Neural cell (in vitro differentiated cells): ENCODE measurements at regions not wholly inside any gene's neighbourhood (a gene's known extent, or its start where the extent isn't known, plus 50 kb on each side); places are given as distances from the start of the nearest gene placed in this dataset.

Experiments used
- CTCF ChIP-seq: fragments of 450-650 bp; IDR thresholded peaks from 2 replicates; pipeline ENCODE4 v1.5.1; 2014; ENCODE audit warnings: antibody characterized with exemption, mild to moderate bottlenecking, moderate library complexity; ENCODE audit not compliant: poor library complexity, severe bottlenecking
- EP300 ChIP-seq: fragments of 450-650 bp; conservative IDR thresholded peaks from 2 replicates; pipeline ENCODE4 v1.6.1; 2014; ENCODE audit warnings: antibody characterized with exemption, mild to moderate bottlenecking, moderate library complexity; ENCODE audit not compliant: poor library complexity, severe bottlenecking
- RAD21 ChIP-seq: fragments of 450-650 bp; conservative IDR thresholded peaks from 2 replicates; pipeline ENCODE4 v1.6.1; 2014; ENCODE audit warnings: antibody characterized with exemption, mild to moderate bottlenecking, moderate library complexity
- TF ChIP-seq, protein P1 (sequence below): IDR thresholded peaks from 2 replicates; pipeline ENCODE4 v1.6.1; 2012; ENCODE audit warnings: borderline replicate concordance

DNA sequence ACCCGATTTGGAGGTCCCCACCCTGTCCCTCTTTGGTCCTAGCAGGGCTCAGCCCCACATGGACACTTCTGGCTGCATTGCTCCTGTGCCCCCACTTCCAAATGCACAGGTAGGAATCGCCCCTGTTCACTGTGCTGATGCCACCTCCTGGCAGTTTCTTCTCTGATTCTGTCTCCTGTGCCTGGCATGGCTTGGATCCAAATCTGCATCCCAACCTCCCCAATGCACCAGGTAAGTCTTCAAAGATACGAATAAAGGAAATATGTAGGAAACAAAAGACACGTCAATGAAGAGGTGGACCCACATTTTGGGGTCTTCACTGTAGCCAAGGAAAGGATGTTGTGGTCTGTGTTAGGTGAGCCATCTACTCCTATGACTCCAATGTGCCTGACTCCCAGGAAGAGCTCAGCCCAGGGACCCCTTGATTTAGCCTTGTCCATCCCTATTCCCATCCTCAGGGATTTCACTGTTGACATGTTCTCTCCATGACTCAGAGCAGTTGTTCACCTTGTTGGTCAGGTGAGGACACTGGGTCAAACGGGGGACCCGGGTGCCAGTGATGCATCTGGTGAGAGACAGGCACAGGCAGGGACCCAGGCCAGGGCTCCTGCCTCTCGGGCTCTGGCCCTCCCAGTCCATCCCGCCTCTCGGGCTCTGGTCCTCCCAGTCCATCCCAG, 341.8 kb downstream of the CXCL12 start:
- TF ChIP-seq RAD21 (no peak), CTCF (no peak), EP300 (no peak)
- TF ChIP-seq, protein P1, sequence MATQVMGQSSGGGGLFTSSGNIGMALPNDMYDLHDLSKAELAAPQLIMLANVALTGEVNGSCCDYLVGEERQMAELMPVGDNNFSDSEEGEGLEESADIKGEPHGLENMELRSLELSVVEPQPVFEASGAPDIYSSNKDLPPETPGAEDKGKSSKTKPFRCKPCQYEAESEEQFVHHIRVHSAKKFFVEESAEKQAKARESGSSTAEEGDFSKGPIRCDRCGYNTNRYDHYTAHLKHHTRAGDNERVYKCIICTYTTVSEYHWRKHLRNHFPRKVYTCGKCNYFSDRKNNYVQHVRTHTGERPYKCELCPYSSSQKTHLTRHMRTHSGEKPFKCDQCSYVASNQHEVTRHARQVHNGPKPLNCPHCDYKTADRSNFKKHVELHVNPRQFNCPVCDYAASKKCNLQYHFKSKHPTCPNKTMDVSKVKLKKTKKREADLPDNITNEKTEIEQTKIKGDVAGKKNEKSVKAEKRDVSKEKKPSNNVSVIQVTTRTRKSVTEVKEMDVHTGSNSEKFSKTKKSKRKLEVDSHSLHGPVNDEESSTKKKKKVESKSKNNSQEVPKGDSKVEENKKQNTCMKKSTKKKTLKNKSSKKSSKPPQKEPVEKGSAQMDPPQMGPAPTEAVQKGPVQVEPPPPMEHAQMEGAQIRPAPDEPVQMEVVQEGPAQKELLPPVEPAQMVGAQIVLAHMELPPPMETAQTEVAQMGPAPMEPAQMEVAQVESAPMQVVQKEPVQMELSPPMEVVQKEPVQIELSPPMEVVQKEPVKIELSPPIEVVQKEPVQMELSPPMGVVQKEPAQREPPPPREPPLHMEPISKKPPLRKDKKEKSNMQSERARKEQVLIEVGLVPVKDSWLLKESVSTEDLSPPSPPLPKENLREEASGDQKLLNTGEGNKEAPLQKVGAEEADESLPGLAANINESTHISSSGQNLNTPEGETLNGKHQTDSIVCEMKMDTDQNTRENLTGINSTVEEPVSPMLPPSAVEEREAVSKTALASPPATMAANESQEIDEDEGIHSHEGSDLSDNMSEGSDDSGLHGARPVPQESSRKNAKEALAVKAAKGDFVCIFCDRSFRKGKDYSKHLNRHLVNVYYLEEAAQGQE: no peak
